Type B pancreatic cell (in vitro differentiated cells): ENCODE measurements at regions not wholly inside any gene's neighbourhood (a gene's known extent, or its start where the extent isn't known, plus 50 kb on each side); places are given as distances from the start of the nearest gene placed in this dataset.

Experiments used
- DNase-seq: peaks from one replicate; pipeline ENCODE4 v3.0.0; 2021; ENCODE audit warnings: mixed read lengths; ENCODE audit not compliant: unreplicated experiment; ENCODE audit errors: extremely low spot score
- H3K27ac Mint-ChIP-seq: 2 replicates; pipeline ENCODE4 v1.8.0; 2021; ENCODE audit warnings: mild to moderate bottlenecking, mixed read lengths
- H3K27me3 Mint-ChIP-seq: 2 replicates; pipeline ENCODE4 v1.8.0; 2021; ENCODE audit warnings: mixed read lengths
- H3K36me3 Mint-ChIP-seq: 2 replicates; pipeline ENCODE4 v1.8.0; 2021; ENCODE audit warnings: mixed read lengths
- H3K4me1 Mint-ChIP-seq: one replicate; pipeline ENCODE4 v1.8.0; 2021; ENCODE audit warnings: mixed read lengths; ENCODE audit not compliant: unreplicated experiment
- H3K4me3 Mint-ChIP-seq: 2 replicates; pipeline ENCODE4 v1.8.0; 2021; ENCODE audit warnings: mild to moderate bottlenecking, mixed read lengths
- H3K9me3 Mint-ChIP-seq: 2 replicates; pipeline ENCODE4 v1.8.0; 2021; ENCODE audit warnings: mixed read lengths
- CTCF ChIP-seq: fragments of 200-600 bp; sonication (generic); conservative IDR thresholded peaks from 2 replicates; pipeline ENCODE4 v1.5.0; 2021; ENCODE audit warnings: antibody characterized with exemption, mild to moderate bottlenecking

- H3K27me3 Mint-ChIP-seq, result peaks cover 32% of the 10 kb centered on the region
- DNase-seq, result no peak
- peaks cover 15% of the 10 kb centered on the region for H3K4me1 Mint-ChIP-seq
- no peaks in the 10 kb centered on the region for H3K9me3 Mint-ChIP-seq
- no peak overlapping the region for H3K27ac Mint-ChIP-seq
- no peak for TF ChIP-seq CTCF
- H3K36me3 Mint-ChIP-seq, result peaks cover 5% of the 10 kb centered on the region
- no peak overlapping the region for H3K4me3 Mint-ChIP-seq
Observed at GRCh38 chr22:49447837-49448236, 379.8 kb downstream of the BRD1 start.

- DNase-seq, result no peak
- no peaks in the 10 kb centered on the region for H3K9me3 Mint-ChIP-seq
- H3K4me1 Mint-ChIP-seq, result peaks cover 15% of the 10 kb centered on the region
- H3K27ac Mint-ChIP-seq, result no peak overlapping the region
- no peak overlapping the region for H3K4me3 Mint-ChIP-seq
- TF ChIP-seq CTCF, result no peak
- H3K36me3 Mint-ChIP-seq, result peaks cover 5% of the 10 kb centered on the region
- peaks cover 32% of the 10 kb centered on the region for H3K27me3 Mint-ChIP-seq
Observed at GRCh38 chr22:49446759-49447710, 380.6 kb downstream of the BRD1 start.

GRCh38 chr22:49446145-49446758, 381.4 kb downstream of the BRD1 start:
- Mint-ChIP-seq H3K9me3 (no peaks in the 10 kb centered on the region), H3K27ac (no peak overlapping the region), H3K4me1 (peaks cover 15% of the 10 kb centered on the region), H3K36me3 (peaks cover 5% of the 10 kb centered on the region), H3K27me3 (peaks cover 32% of the 10 kb centered on the region), H3K4me3 (no peak overlapping the region)
- TF ChIP-seq CTCF, result no peak
- no peak for DNase-seq

GRCh38 chr22:49444781-49445180, 382.9 kb downstream of the BRD1 start:
- H3K36me3 Mint-ChIP-seq, result peaks cover 5% of the 10 kb centered on the region
- H3K27me3 Mint-ChIP-seq, result peaks cover 32% of the 10 kb centered on the region
- no peak for TF ChIP-seq CTCF
- H3K4me3 Mint-ChIP-seq, result no peak overlapping the region
- DNase-seq, result no peak
- H3K27ac Mint-ChIP-seq, result no peak overlapping the region
- no peaks in the 10 kb centered on the region for H3K9me3 Mint-ChIP-seq
- peaks cover 3% of the 10 kb centered on the region for H3K4me1 Mint-ChIP-seq

- peaks cover 27% of the 10 kb centered on the region for H3K27me3 Mint-ChIP-seq
- H3K4me3 Mint-ChIP-seq, result no peak overlapping the region
- no peaks in the 10 kb centered on the region for H3K36me3 Mint-ChIP-seq
- H3K27ac Mint-ChIP-seq, result no peak overlapping the region
- peaks cover 2% of the 10 kb centered on the region for H3K4me1 Mint-ChIP-seq
- TF ChIP-seq CTCF, result no peak
- no peak for DNase-seq
- H3K9me3 Mint-ChIP-seq, result no peaks in the 10 kb centered on the region
Observed at GRCh38 chr22:49440931-49441330, 386.7 kb downstream of the BRD1 start.
